GM19023 (cell line): ENCODE measurements at regions not wholly inside any gene's neighbourhood (a gene's known extent, or its start where the extent isn't known, plus 50 kb on each side); places are given as distances from the start of the nearest gene placed in this dataset.

Experiments
- ATAC-seq: cut with Tn5 transposase; IDR thresholded peaks from one replicate; pipeline ENCODE4 v1.9.1; 2021; ENCODE audit warnings: mild to moderate bottlenecking, moderate library complexity; ENCODE audit not compliant: unreplicated experiment

DNA sequence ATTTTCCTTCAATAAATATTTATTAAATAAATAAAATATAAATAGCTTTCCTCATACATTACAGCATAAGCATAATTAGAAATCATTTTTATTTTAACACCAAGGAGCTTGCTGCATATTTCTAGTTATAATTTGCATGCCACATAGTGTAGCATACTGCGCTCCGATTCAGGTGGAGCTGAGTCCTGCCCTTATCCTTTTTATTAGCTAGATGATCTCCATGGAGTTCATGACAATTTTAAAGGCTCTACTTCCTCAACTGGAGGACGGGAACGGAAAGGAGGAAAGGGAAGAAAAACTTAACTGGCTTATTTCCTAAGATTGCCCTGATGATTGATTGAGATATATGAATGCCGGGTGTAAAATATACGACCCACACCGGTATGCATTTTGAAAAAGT lies 385.2 kb downstream of the PLK2 start:
- no peak for ATAC-seq

DNA sequence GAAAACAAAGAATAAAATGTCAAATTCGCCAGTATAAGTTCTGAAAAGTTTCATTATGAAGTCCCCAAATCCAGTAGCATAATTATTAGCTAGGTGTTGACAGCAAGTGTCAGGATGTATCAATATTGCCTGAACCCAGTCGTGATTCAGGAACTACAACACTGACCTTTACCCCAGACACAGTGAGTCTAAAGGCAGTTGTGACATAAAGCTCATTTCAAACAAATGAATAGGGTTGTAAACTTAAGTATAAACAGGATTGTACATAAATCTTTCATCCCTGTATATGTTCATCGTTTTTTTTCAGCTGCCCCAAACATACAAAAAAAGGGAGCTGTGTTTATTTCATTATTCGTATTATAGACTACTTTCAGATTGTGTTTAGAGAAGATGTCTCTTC lies 385.7 kb downstream of the PLK2 start:
- no peak for ATAC-seq

GRCh38 chr5:58073243-58073642 lies 386.6 kb downstream of the PLK2 start:
- no peak for ATAC-seq

GRCh38 chr5:58072300-58072965 lies 387.5 kb downstream of the PLK2 start:
- ATAC-seq = no peak

DNA sequence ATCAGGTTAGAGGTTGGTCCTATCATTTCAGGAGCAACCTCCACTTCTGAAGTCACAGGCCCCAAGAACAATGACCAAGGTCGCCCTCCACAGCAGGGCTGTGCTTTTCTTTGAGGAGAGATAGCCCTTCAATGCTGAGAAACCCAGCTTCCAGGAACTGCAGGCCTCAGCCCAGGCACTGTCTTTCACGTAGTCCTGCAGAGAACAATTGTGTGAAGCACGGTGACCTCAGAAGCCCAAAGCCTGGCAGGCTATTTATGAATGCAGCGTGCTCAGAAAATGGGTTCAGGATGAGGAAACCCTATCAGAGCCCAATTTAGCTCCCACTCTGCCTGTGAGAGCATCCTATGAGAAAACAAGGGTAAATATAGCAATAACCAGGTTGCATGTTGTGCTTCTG lies 388.3 kb downstream of the PLK2 start:
- ATAC-seq = no peak

DNA sequence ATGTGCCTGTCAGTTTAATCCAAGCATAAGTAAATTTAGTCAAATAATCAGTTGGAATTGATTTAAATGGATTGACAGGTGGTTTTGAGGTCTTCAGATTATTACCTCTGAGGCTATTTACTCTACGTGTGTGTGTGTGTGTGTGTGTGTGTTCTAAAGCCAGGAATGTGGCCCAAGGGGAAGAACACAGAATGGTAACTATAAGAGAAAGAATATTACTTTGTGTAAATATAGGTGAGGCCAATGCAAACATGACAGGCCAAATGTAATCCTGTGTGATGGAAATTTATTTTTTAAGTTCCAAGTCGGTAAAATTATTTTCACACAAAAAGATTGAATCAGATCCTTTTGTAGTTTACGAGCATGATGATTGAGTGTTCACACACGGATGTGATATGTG lies 390.0 kb downstream of the PLK2 start:
- no peak for ATAC-seq

DNA sequence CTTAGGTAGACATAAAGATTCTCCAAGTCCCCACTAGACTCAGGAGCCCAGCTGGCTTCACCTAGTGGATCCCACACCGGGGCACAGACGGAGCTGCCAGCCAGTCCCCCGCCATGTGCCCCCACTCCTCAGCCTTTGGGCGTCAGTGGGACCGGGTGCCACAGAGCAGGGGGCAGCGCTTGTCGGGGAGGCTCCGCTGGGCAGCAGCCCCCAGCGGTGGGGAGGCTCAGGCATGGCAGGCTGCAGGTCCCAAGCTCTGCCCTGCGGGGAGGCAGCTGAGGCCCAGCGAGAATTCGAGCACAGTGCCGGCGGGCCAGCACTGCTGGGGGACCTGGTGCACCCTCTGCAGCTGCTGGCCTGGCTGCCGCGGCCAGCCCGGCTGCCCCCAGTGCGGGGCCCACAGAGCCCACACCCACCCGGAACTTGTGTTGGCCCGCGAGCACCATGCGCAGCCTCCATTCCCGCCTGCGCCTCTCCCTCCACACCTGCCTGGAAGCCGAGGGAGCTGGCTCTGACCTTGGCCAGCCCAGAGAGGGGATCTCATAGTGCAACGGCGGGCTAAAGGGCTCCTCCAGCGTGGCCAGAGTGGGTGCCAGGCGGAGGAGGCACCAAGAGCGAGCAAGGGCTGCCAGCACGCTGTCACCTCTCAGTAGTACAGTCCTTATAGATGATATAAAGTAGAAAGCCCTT lies 390.7 kb downstream of the PLK2 start:
- no peak for ATAC-seq

DNA sequence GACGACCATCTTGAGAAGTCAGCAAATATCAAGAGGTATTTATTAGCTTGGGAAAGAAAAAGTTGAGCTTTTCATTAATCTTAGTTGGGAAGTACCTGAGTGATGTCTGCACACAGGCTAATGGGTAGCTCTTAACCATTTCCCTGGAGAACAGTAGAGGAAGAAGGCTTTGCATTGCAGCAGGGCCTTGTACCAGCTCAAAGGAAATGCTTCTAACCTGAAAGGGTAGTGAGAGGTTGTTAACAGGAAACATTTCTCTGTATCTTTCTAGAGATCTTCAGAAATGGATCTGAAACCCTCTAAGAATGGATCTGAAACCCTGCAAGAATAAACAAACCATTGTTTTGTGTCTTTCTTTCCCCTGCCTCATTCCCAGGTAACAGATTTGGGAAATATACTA lies 393.3 kb downstream of the PLK2 start:
- ATAC-seq = no peak

- ATAC-seq = no peak
Observed at GRCh38 chr5:58066076-58066475, 393.8 kb downstream of the PLK2 start.

- ATAC-seq = no peak
Observed at GRCh38 chr5:58064801-58065200, 395.1 kb downstream of the PLK2 start.

GRCh38 chr5:58060996-58061395 lies 398.9 kb downstream of the PLK2 start:
- ATAC-seq = no peak

- no peak for ATAC-seq
Observed at GRCh38 chr5:58057324-58057723, 402.6 kb downstream of the PLK2 start.

GRCh38 chr5:58056546-58056945 lies 403.3 kb downstream of the PLK2 start:
- ATAC-seq = no peak

- ATAC-seq = no peak
Observed at GRCh38 chr5:58054018-58054417, 405.9 kb downstream of the PLK2 start.

- ATAC-seq = no peak
Observed at GRCh38 chr5:58048954-58049353, 410.9 kb downstream of the PLK2 start.

DNA sequence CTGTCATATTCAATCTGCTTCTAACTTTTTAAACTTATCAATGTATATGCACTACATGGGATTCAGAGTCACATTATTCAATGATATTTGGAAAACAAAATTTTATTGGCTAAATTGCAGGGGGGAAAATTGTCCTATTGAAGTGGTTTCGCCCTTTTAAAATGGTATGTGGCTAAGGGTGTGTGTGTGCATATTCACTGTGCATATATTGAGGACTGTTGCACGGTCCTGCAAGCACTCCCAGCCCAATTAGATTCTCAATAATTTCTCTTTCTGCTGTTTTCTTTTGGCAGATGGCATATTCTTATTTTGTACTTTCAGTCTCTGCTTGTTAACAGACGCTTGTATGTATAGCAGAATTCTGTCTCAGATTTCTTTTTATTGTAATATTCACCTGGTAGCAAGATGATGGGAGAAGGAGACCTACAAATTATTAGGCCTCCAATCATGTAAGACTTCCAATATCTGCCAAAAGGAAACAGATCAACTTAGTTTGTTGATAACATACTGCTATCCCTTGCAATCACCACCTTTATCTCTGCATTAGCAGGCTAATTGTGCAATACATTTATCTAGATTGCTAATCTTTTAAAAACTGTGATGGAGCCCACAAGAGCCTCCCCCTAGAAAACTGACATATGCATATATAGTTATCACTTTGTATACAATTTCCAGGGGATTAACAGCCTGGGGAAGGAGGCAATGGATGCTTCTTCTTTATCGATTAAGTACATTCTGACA lies 411.5 kb downstream of the PLK2 start:
- ATAC-seq = no peak

GRCh38 chr5:58046371-58046770 lies 413.5 kb downstream of the PLK2 start:
- ATAC-seq = no peak

DNA sequence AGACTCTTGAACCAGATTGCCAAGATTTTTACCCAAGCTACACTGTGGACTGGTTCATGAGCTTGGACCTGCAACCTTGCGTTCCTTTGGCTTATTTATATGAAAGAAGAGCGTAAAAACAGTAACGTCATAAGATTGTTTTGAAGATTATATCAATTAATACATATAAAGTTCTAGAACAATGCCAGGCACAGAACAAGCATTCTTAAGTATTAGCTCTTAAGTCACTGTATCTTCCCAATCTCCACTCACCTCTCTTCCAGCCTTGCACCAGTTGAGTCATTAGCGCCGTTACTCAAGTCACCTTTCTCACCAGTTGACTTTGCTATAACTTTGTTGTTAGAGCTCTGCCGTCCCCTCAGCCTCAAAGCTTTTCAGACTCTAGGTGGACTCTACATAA lies 415.7 kb downstream of the PLK2 start:
- no peak for ATAC-seq

DNA sequence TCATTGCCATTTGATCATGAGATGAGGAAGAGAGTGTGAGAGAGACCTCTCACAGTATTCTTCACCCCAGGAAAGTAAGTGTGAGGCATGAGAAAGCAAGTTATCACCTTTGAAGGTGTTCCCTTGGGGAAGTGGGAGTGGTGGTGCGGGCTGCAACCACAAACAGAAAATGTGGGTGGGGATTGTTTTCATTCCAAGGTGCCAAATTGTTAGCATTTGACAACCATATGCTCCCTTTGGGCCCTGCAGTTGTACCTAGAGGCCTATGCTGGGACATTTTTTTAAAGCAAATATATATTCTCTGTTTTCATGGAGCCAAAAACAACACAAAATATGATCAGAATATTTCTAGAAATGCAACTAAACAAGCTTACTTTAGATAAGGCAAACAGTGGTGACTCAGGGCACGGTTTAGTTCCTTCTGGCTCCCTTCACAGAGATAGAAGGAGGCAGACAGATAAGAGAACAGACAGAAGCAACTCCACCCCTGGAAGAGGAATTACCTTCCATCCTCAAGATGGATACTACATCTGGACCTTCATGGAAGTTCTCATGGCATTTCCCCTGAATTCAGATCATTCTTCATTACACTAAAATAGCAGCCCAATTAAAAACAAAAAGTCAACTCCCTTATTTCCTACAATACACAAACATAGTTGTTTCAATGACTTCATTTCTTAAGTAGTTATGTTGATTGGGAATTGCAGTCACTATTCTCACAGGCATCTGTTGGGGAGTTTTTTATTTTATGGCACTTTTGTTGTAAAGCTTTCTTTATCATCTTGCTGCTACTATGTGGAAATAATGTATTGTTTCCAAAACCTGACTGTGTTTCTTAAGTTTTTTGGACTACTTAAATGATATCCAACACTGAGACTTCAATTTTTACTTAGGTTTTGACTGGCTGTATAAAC lies 416.6 kb downstream of the PLK2 start:
- ATAC-seq = no peak

GRCh38 chr5:58041884-58042283 lies 418.0 kb downstream of the PLK2 start:
- no peak for ATAC-seq

- ATAC-seq = no peak
Observed at GRCh38 chr5:58040846-58041245, 419.0 kb downstream of the PLK2 start.
